GM12878 (cell line): ENCODE measurements at regions not wholly inside any gene's neighbourhood (a gene's known extent, or its start where the extent isn't known, plus 50 kb on each side); places are given as distances from the start of the nearest gene placed in this dataset.

Source experiments
- ATAC-seq: fragments of 200-7000 bp; cut with Tn5 transposase; 3 replicates; pipeline ENCODE4 v1.9.1; 2020; ENCODE audit warnings: mild to moderate bottlenecking, moderate library complexity
- BruUV-seq: library from RNA; stranded (reverse); fragments of 400-500 nt; replicated peaks from 2 replicates; lab custom pipeline; 2021; lab: Mats Ljungman, UMichigan
- CTCF ChIA-PET: fragments of 300-600 bp; sonication (Branson Sonifier 250); formaldehyde crosslinking; extraction: SDS; loops from one replicate; lab custom pipeline; 2021; ENCODE audit warnings: inconsistent platforms; lab: Yijun Ruan, JAX
- POLR2A ChIA-PET: fragments of 350-600 bp; formaldehyde crosslinking; extraction: SDS; loops from one replicate; lab custom pipeline; 2021; ENCODE audit warnings: inconsistent platforms; lab: Charles Lee
- RAD21 ChIA-PET: fragments of 300-600 bp; sonication (Branson Sonifier 250); formaldehyde crosslinking; loops from one replicate; lab custom pipeline; 2023; ENCODE audit warnings: antibody characterized with exemption; ENCODE audit not compliant: unreplicated experiment; lab: Charles Lee
- SMC1A ChIA-PET: fragments of 300-600 bp; sonication (Branson Sonifier 250); formaldehyde crosslinking; loops from one replicate; lab custom pipeline; 2023; ENCODE audit not compliant: unreplicated experiment, uncharacterized antibody; lab: Charles Lee
- DNase-seq: peaks from one replicate; pipeline ENCODE4 v3.0.0-alpha.2; 2011; ENCODE audit warnings: low read depth, low spot score
- FAIRE-seq: peaks from 3 replicates; lab custom pipeline; 2011; peaks lifted over from hg19 to GRCh38; lab: Jason Lieb, UNC
- H2AFZ ChIP-seq: 2 replicates; pipeline ENCODE4 v1.6.0; 2011; ENCODE audit warnings: low read depth, low read length, control low read depth; ENCODE audit not compliant: control insufficient read depth
- H3K27ac ChIP-seq: 2 replicates; pipeline ENCODE4 v1.5.1; 2011; ENCODE audit warnings: control low read depth; ENCODE audit not compliant: control insufficient read depth, insufficient read depth
- H3K27me3 ChIP-seq, 2 experiments: replicated peaks in 1 of 2; 2 replicates each; pipeline versions ENCODE4 v1.6.0 to v1.6.1; 2011; ENCODE audit warnings: low read length in 1 of 2; ENCODE audit not compliant: control insufficient read depth in 2 of 2, insufficient read depth in 2 of 2
- H3K36me3 ChIP-seq, 2 experiments: 2 replicates each; pipeline ENCODE4 v1.5.1; 2011; ENCODE audit warnings: low read length in 1 of 2; ENCODE audit not compliant: control insufficient read depth in 2 of 2, insufficient read depth in 2 of 2
- H3K4me1 ChIP-seq: 2 replicates; pipeline ENCODE4 v1.6.1; 2011; ENCODE audit warnings: mild to moderate bottlenecking, low read length, moderate library complexity, mixed read lengths; ENCODE audit not compliant: control insufficient read depth, insufficient read depth
- H3K4me2 ChIP-seq: 2 replicates; pipeline ENCODE4 v1.6.0; 2011; ENCODE audit warnings: control low read depth; ENCODE audit not compliant: control insufficient read depth, insufficient read depth
- H3K4me3 ChIP-seq: fragments of 200-600 bp; sonication (generic); 2 replicates; pipeline ENCODE4 v1.5.1; 2016
- H3K79me2 ChIP-seq: 2 replicates; pipeline ENCODE4 v1.6.0; 2011; ENCODE audit warnings: low read length; ENCODE audit not compliant: control insufficient read depth, insufficient read depth
- H3K9ac ChIP-seq: 2 replicates; pipeline ENCODE4 v1.8.0; 2011; ENCODE audit warnings: low read length, control low read depth, mixed read lengths; ENCODE audit not compliant: control insufficient read depth, insufficient read depth
- H3K9me3 ChIP-seq: replicated peaks from 3 replicates; pipeline ENCODE4 v1.5.1; 2011; ENCODE audit warnings: mild to moderate bottlenecking, low read length; ENCODE audit not compliant: control insufficient read depth, insufficient read depth
- H4K20me1 ChIP-seq: 2 replicates; pipeline ENCODE4 v1.6.0; 2011; ENCODE audit not compliant: control insufficient read depth, insufficient read depth
- DPF2 ChIP-seq: fragments of 450-650 bp; IDR thresholded peaks from 2 replicates; pipeline ENCODE4 v1.6.1; 2017; ENCODE audit warnings: mild to moderate bottlenecking
- MEF2A ChIP-seq: IDR thresholded peaks from 2 replicates; pipeline ENCODE4 v1.6.1; 2011; ENCODE audit warnings: low read depth, mild to moderate bottlenecking, low read length, moderate library complexity; ENCODE audit not compliant: insufficient read depth
- MXI1 ChIP-seq: fragments of 150-350 bp; IDR thresholded peaks from 2 replicates; pipeline ENCODE4 v1.6.1; 2011; ENCODE audit warnings: low read depth, mild to moderate bottlenecking, inconsistent platforms, low read length, improper control_type of control experiment
- PRDM15 ChIP-seq: fragments of 450-650 bp; formaldehyde crosslinking; IDR thresholded peaks from 2 replicates; pipeline ENCODE4 v1.4.0; 2020; ENCODE audit warnings: mild to moderate bottlenecking, moderate library complexity
- RBBP5 ChIP-seq: fragments of 200-600 bp; sonication (generic); conservative IDR thresholded peaks from 2 replicates; pipeline ENCODE4 v1.6.1; 2016
- SIX5 ChIP-seq: IDR thresholded peaks from 2 replicates; pipeline ENCODE4 v1.6.1; 2011; ENCODE audit warnings: mild to moderate bottlenecking, low read depth, low read length, moderate library complexity; ENCODE audit not compliant: severe bottlenecking
- SRF ChIP-seq, 2 experiments: IDR thresholded peaks; 2 replicates each; pipeline ENCODE4 v1.6.1; 2011; ENCODE audit warnings: low read depth in 2 of 2, low read length in 2 of 2, mild to moderate bottlenecking in 1 of 2, moderate library complexity in 1 of 2
- TBL1XR1 ChIP-seq: IDR thresholded peaks from 2 replicates; pipeline ENCODE4 v1.6.1; 2012; ENCODE audit warnings: low read depth, low read length, improper control_type of control experiment
- TCF3 ChIP-seq: IDR thresholded peaks from 2 replicates; pipeline ENCODE4 v1.6.1; 2012; ENCODE audit warnings: low read depth, mild to moderate bottlenecking, low read length, borderline replicate concordance; ENCODE audit not compliant: insufficient read depth
- WGBS: methylation state at CpG from one replicate; pipeline ENCODE4 v1.1.6; 2016; ENCODE audit warnings: low lambda C conversion rate; ENCODE audit not compliant: insufficient replicate concordance, insufficient coverage; ENCODE audit errors: missing lambda C conversion rate; 5-methylcytosine and 5-hydroxymethylcytosine counted together
- in situ Hi-C: fragments of 300-500 bp; cut with MboI; formaldehyde crosslinking; loops from 9 replicates; pipeline ENCODE4 v1.14.3; 2018; ENCODE audit warnings: mixed read lengths
- intact Hi-C: fragments of 100-400 bp; cut with micrococcal nuclease; formaldehyde crosslinking; loops from one replicate; pipeline ENCODE4 v1.14.2; 2022; ENCODE audit not compliant: unreplicated experiment
- TF ChIP-seq, protein P1 (sequence below): IDR thresholded peaks from 2 replicates; pipeline ENCODE4 v1.6.1; 2011; ENCODE audit warnings: mild to moderate bottlenecking, low read depth, low read length, moderate library complexity; ENCODE audit not compliant: insufficient replicate concordance
- TF ChIP-seq, protein P2 (sequence below): fragments of 450-650 bp; IDR thresholded peaks from 2 replicates; pipeline ENCODE4 v1.6.1; 2016; ENCODE audit warnings: mild to moderate bottlenecking
- TF ChIP-seq, protein P3 (sequence below): IDR thresholded peaks from 2 replicates; pipeline ENCODE4 v1.6.1; 2011; ENCODE audit warnings: borderline replicate concordance, low read depth, mild to moderate bottlenecking, moderate library complexity, low read length; ENCODE audit not compliant: insufficient read depth, poor library complexity, severe bottlenecking
- TF ChIP-seq, protein P4 (sequence below): fragments of 450-650 bp; IDR thresholded peaks from 2 replicates; pipeline ENCODE4 v1.6.1; 2016; ENCODE audit warnings: mild to moderate bottlenecking

DNA sequence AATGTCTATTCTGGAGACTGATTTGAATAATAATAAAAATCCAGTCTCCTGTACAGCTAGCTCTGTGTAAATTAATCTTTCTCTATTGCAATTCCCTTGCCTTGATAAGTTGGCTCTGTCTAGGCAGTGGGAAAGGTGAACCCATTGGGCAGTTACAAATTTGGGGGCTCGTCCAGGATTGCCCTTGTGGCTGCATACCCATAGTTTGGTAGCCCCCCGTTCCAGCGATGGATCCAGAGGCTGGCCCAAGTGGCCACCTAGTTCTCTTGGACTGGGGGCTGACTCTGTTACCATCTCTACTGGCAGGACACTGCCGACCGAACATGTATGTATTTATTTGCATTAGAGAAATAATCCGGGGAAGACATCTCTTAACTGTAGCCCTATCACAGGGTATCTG, 326.2 kb upstream of the PDGFD start:
- SMC1A ChIA-PET, result no interaction called here
- Histone ChIP-seq H3K27ac (no peak overlapping the region), H4K20me1 (no peaks in the 10 kb centered on the region), H2AFZ (no peak overlapping the region), H3K9ac (no peak overlapping the region), H3K27me3 (no peaks in the 10 kb centered on the region), H3K4me3 (no peak overlapping the region), H3K9me3 (no peaks in the 10 kb centered on the region; the same call in 2 of the 3 replicates), H3K79me2 (no peaks in the 10 kb centered on the region), H3K36me3 (no peaks in the 10 kb centered on the region), H3K4me1 (no peaks in the 10 kb centered on the region), H3K4me2 (no peak overlapping the region)
- RAD21 ChIA-PET, result no interaction called here
- POLR2A ChIA-PET, result no interaction called here
- DNase-seq (no peak), FAIRE-seq (no peak), ATAC-seq (no peak)
- CTCF ChIA-PET, result no interaction called here
- intact Hi-C loops (no loop called here), in situ Hi-C loops (no loop called here)
- BruUV-seq, result no TSS peak
- WGBS, result 40% methylated on average over 6 of the region's 6 CpGs
- TF ChIP-seq MEF2A (no peak), MXI1 (no peak), PRDM15 (CRISPR knock-in tag) (no peak), RBBP5 (no peak), TBL1XR1 (no peak), SIX5 (no peak), TCF3 (no peak), DPF2 (no peak), SRF (IDR thresholded peaks at IDR 0.05; ENCODE audit: low read depth in 2 of 2, low read length in 2 of 2) (no peak)
- TF ChIP-seq, protein P1, sequence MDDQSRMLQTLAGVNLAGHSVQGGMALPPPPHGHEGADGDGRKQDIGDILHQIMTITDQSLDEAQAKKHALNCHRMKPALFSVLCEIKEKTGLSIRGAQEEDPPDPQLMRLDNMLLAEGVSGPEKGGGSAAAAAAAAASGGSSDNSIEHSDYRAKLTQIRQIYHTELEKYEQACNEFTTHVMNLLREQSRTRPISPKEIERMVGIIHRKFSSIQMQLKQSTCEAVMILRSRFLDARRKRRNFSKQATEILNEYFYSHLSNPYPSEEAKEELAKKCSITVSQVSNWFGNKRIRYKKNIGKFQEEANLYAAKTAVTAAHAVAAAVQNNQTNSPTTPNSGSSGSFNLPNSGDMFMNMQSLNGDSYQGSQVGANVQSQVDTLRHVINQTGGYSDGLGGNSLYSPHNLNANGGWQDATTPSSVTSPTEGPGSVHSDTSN, result no peak
- TF ChIP-seq, protein P2, sequence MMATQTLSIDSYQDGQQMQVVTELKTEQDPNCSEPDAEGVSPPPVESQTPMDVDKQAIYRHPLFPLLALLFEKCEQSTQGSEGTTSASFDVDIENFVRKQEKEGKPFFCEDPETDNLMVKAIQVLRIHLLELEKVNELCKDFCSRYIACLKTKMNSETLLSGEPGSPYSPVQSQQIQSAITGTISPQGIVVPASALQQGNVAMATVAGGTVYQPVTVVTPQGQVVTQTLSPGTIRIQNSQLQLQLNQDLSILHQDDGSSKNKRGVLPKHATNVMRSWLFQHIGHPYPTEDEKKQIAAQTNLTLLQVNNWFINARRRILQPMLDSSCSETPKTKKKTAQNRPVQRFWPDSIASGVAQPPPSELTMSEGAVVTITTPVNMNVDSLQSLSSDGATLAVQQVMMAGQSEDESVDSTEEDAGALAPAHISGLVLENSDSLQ, result no peak
- TF ChIP-seq, protein P3, sequence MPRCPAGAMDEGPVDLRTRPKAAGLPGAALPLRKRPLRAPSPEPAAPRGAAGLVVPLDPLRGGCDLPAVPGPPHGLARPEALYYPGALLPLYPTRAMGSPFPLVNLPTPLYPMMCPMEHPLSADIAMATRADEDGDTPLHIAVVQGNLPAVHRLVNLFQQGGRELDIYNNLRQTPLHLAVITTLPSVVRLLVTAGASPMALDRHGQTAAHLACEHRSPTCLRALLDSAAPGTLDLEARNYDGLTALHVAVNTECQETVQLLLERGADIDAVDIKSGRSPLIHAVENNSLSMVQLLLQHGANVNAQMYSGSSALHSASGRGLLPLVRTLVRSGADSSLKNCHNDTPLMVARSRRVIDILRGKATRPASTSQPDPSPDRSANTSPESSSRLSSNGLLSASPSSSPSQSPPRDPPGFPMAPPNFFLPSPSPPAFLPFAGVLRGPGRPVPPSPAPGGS, result no peak
- TF ChIP-seq, protein P4, sequence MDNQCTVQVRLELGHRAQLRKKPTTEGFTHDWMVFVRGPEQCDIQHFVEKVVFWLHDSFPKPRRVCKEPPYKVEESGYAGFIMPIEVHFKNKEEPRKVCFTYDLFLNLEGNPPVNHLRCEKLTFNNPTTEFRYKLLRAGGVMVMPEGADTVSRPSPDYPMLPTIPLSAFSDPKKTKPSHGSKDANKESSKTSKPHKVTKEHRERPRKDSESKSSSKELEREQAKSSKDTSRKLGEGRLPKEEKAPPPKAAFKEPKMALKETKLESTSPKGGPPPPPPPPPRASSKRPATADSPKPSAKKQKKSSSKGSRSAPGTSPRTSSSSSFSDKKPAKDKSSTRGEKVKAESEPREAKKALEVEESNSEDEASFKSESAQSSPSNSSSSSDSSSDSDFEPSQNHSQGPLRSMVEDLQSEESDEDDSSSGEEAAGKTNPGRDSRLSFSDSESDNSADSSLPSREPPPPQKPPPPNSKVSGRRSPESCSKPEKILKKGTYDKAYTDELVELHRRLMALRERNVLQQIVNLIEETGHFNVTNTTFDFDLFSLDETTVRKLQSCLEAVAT, result no peak
